GM18867 (cell line): ENCODE measurements at regions not wholly inside any gene's neighbourhood (a gene's known extent, or its start where the extent isn't known, plus 50 kb on each side); places are given as distances from the start of the nearest gene placed in this dataset.

ENCODE experiments used
- ATAC-seq: cut with Tn5 transposase; IDR thresholded peaks from one replicate; pipeline ENCODE4 v1.9.1; 2021; ENCODE audit warnings: mild to moderate bottlenecking, moderate library complexity; ENCODE audit not compliant: unreplicated experiment

- ATAC-seq: no peak
Observed at GRCh38 chr5:12799165-12799564, 894.9 kb upstream of the CTNND2 start.

- ATAC-seq: no peak
Observed at GRCh38 chr5:12795333-12795663, 891.1 kb upstream of the CTNND2 start.

- no peak for ATAC-seq
Observed at GRCh38 chr5:12794476-12795332, 890.5 kb upstream of the CTNND2 start.

- ATAC-seq: no peak
Observed at GRCh38 chr5:12793373-12793772, 889.1 kb upstream of the CTNND2 start.

- ATAC-seq: no peak
Observed at GRCh38 chr5:12780536-12780935, 876.3 kb upstream of the CTNND2 start.

GRCh38 chr5:12777342-12777741, 873.1 kb upstream of the CTNND2 start:
- ATAC-seq: no peak

- no peak for ATAC-seq
Observed at GRCh38 chr5:12772276-12772675, 868.0 kb upstream of the CTNND2 start.

- ATAC-seq: no peak
Observed at GRCh38 chr5:12759377-12759776, 855.1 kb upstream of the CTNND2 start.

- ATAC-seq: no peak
Observed at GRCh38 chr5:12757035-12757434, 852.8 kb upstream of the CTNND2 start.

- no peak for ATAC-seq
Observed at GRCh38 chr5:12745537-12745936, 841.3 kb upstream of the CTNND2 start.

- no peak for ATAC-seq
Observed at GRCh38 chr5:12743582-12743981, 839.3 kb upstream of the CTNND2 start.

- no peak for ATAC-seq
Observed at GRCh38 chr5:12730354-12730753, 826.1 kb upstream of the CTNND2 start.

GRCh38 chr5:12716664-12717063, 812.4 kb upstream of the CTNND2 start:
- no peak for ATAC-seq

GRCh38 chr5:12707560-12707959, 803.3 kb upstream of the CTNND2 start:
- no peak for ATAC-seq

- no peak for ATAC-seq
Observed at GRCh38 chr5:12704955-12705354, 800.7 kb upstream of the CTNND2 start.

- no peak for ATAC-seq
Observed at GRCh38 chr5:12703254-12703653, 799.0 kb upstream of the CTNND2 start.

GRCh38 chr5:12695651-12696050, 791.4 kb upstream of the CTNND2 start:
- ATAC-seq: no peak

GRCh38 chr5:12691330-12691729, 787.1 kb upstream of the CTNND2 start:
- ATAC-seq: no peak

GRCh38 chr5:12690361-12690760, 786.1 kb upstream of the CTNND2 start:
- ATAC-seq: no peak

GRCh38 chr5:12683249-12683648, 779.0 kb upstream of the CTNND2 start:
- no peak for ATAC-seq

- ATAC-seq: no peak
Observed at GRCh38 chr5:12679731-12680130, 775.5 kb upstream of the CTNND2 start.

GRCh38 chr5:12675959-12676358, 771.7 kb upstream of the CTNND2 start:
- no peak for ATAC-seq

- no peak for ATAC-seq
Observed at GRCh38 chr5:12672141-12672540, 767.9 kb upstream of the CTNND2 start.
